GM18511 (cell line): ENCODE measurements at regions not wholly inside any gene's neighbourhood (a gene's known extent, or its start where the extent isn't known, plus 50 kb on each side); places are given as distances from the start of the nearest gene placed in this dataset.

Source experiments
- ATAC-seq: cut with Tn5 transposase; IDR thresholded peaks from one replicate; pipeline ENCODE4 v1.9.1; 2021; ENCODE audit warnings: mild to moderate bottlenecking, moderate library complexity; ENCODE audit not compliant: unreplicated experiment

DNA sequence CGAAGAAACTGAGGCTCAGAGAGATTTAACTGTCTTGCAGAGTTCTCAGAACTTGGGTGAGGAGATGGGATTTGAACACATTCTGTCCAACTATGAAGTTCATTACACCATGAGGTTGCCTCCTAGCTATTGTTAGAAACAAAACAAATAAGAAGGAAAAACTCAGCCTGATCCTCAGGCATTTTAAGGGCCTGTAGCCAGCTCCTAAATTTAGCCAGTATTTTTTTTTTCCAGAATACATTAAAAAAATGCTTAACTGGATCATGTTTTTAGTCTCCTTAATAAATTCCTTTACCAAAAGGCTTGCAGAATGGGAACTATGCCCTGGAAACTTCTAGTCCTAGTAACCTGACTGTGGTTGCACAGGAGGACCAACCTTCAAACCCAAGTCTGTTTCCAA is 212.0 kb downstream of the CSNK2A3 start:
- no peak for ATAC-seq

DNA sequence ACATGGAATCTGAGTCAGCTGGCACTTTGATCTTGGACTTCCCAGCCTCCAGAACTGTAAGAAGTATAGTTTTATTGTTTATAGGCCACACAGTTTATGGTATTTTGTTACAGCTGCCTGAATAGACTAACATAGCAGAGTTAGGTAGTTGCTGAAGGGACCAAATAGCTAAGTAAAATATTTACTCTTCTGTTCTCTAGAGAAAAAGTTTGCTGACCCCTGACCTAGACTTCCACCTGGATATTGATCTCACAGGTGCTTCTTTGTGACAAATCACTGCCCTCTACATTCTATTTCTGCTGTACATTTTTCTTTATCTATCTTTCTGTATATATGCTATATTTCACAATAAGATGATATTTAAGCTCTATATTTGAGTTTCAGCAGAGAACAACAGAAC is 212.5 kb downstream of the CSNK2A3 start:
- no peak for ATAC-seq

DNA sequence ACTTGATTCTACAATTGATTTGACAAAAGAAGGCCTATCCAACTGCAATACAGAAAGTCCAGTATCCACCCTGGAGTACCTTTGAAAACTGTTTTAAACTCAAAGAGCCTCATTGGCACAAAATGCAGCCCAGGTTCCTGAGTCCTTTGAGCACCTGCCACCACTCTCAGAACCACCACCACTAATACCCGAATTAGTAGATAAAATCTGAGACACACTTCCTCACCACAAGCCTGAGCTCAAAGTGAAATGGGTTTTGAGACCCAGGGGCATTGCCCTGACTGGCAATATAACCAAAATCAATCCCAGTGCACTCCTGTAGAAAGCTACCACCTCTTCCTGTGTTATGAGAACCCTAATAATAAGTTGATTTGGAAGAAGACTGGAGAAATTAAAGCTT is 215.7 kb downstream of the CSNK2A3 start:
- no peak for ATAC-seq

DNA sequence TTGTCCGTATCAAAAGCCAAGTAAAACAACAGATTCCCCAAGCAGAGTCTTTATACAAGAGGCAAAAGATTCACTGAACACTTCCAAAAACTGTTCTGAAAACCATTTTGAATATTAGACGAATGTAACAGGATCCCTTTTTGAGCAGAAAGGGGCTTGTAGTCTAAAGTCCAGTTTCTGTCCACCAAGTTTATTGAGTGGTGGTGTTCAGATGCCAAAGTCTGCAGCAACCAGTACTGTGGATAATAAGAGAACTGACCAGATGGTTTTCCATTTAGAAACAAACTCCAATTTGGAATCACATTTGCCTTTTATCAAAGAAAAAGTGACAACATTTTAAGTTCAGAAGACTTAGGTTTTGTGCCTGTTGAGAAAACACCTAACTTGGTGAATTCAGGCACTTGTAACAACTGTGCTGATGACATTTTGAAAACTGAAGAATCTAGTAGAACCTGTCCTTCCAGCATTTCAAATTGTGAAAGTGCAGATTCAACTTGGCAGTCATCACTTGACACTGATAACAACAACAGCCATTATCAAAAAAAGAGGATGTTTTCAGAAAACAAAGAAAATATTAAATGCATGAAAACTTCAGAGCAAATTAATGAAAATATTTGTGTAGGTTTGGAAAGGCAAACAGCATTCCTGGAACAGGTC is 217.1 kb downstream of the CSNK2A3 start:
- ATAC-seq: no peak

DNA sequence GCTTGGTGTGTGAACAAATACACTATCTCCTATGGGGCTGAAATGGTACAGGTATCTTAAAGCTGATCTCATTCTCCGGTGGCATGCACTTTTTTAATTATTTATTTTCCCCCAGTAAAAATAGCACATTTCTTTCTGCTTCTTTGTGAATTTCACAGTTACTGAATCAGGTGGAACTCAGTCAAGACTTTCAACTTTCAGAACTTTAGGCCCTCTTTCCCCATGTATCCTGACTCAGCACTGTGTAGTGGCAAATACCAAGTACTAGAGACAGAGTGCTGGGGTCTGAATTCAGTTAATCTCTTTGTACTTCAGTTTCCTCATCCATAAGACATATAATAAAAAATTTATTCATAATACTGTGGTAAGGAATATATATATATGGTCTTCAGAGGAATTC is 223.9 kb downstream of the CSNK2A3 start:
- no peak for ATAC-seq

DNA sequence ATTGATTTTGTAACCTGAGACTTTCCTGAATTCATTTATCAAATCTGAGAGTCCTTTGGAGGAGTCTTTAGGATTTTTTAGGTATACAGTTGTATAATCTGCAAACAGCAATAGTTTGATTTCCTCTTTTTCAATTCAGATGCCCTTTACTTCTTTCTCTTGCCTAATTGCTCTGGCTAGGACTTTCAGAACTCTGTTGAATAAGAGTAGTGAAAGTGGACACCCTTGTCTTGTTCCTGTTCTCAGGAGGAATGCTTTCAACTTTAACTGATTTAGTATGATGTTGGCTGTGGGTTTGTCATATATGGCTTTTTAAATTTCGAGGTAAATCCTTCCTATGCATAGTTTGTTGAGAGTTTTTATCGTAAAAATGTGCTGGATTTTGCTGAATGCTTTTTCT is 227.4 kb downstream of the CSNK2A3 start:
- ATAC-seq: no peak

DNA sequence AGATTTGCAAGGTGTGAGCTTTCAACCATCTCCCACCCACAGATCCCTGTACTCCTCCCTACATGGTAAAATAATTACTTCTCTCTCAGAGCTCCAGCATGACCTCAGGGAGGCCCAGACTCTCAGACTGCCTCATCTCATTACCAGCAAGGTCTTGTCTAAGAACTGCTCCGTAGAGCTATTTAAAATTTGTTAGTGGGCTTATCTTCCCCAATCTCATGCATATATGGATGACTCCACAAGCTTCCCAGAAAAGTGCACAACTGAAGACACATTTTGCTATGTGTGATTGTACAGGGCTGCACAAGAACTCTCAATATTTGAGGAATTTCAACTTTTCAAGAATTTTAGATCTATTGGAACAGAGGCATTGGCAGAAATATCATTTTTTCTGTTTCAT is 230.3 kb downstream of the CSNK2A3 start:
- no peak for ATAC-seq

DNA sequence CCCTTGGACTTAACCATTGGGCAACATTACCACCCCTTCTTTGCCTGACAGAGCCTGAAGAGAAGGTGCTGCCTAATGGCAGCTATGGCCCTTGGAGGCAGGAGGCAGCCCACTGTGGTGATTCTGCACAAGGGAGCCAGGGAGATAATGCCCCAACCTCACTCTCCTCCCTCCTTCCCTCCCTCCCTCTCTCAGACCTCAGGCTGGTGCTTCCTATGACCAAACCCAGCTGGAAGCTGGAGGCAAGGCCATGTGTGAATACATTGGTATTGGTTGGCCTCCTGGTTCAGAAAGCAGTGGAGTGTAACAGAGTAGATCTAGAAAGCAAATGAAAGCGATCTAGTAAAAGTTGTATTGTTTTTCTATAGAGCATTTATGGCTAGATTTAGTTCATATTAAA is 233.1 kb downstream of the CSNK2A3 start:
- ATAC-seq: no peak

DNA sequence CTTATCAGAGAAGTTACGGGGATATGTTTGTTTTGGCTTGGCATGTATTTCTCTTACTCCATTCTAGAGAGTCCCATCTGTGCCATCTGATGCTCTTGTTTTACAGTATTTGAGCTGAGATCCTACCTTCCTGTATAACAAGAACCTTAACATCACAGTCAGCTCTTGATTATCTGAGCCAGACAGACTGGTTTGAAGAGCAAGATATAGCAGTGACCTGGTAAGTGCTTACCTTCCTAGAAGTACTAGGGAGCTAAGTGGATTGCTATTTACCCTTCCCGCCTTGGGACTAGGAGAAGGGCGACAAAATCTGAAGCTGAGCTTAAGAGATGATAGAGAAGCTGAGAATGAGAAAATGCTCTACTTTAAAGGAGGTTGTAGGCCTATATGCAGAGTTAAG is 235.3 kb downstream of the CSNK2A3 start:
- ATAC-seq: no peak

DNA sequence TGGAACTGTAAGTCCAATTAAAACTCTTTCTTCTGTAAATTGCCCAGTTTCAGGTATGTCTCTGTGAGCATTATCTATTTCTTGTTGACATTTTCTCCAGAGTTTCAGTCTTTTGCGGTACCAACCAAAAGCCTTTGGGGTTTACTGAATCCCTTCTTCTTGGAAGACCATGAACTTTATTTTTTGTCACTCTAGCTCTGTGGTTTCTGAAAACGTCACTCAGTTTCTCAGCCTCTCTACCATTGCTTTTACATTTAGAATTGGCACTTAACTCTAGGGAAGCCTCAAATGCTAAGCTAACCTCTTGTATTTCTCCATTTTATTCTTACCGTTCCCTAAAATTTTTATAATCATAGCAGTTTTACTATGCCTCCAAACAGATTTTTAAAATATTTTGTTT is 237.6 kb downstream of the CSNK2A3 start:
- no peak for ATAC-seq

DNA sequence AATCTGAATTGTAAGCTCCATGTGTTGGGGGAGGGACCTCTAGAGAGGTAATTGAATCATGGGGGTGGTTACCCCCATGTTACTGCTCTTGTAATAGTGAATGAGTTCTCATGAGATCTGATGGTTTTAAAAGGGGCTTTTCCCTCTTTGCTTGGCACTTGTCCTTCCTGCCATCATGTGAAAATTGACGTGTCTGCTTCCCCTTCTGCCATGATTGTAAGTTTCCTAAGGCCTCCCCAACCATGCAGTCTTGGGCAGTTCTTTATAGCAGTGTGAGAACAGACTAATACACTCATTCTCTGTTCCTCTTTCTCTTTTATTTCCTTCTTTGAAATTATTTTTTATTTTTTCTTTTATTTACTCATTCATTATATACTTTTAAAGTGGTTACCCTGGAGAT is 239.4 kb downstream of the CSNK2A3 start:
- ATAC-seq: no peak

DNA sequence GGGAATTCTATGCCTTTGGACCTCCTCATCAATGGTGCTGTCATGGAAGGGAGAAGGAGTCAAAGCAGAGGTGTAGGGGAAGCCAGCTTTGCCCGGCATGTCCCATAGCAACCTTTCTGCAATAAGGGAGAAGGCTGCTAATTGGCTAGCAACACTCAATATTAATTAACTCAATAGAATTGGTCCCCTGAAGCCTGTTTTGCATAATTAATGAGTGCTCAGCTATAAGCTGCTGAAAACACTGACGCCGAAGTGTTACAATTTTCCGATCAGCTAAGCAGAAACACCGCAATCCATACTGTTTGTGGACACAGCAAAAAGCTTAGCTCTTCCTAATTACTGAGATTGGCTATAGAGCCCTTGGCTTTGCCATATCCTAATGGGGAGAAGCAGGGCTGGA is 245.0 kb downstream of the CSNK2A3 start:
- no peak for ATAC-seq

DNA sequence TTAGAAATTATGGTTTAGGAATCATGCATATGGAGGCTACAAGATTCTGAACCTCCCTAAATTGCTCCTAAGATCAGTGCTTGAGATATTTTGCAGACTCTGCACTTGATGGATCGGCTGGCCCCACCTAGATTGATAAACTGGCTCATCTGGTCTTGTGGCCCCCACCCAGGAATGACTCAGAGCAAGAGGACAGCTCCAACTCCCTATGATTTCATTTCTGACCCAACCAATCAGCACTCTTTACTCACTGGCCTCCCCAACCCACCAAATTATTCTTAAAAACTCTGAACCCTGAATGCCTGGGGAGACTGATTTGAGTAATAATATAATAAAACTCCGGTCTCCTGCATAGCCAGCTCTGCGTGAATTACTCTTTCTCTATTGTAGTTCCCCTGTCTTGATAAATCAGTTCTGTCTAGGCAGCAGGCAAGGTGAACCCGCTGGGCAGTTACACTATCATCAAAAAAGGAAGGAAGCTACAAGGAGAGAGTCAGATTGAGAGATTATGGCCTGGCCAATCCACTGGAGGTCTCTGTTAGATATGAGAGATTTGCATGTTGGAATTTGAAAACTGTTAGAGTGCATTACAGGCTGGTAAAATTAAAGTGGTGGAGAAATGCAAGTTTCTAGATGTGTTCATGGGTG is 245.8 kb downstream of the CSNK2A3 start:
- no peak for ATAC-seq

DNA sequence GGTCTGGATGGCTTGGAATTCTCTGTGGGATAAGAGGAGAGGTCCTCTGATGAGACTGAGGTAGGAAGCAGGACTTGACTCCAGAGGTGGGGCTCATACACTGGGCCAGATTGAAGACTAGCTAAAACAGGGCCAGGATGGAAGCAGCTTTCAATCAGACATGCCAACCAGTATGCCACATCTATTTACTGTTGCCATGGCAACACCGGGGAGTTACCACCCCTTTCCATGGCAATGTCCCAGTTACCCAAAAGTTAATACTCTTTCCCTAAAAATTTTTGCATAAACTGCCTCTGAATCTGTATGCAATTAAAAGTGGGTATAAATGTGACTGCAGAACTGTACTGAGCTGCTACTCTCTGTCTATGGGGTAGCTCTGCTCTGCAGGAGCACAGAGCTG is 247.5 kb upstream of the ZBED5 start:
- no peak for ATAC-seq

DNA sequence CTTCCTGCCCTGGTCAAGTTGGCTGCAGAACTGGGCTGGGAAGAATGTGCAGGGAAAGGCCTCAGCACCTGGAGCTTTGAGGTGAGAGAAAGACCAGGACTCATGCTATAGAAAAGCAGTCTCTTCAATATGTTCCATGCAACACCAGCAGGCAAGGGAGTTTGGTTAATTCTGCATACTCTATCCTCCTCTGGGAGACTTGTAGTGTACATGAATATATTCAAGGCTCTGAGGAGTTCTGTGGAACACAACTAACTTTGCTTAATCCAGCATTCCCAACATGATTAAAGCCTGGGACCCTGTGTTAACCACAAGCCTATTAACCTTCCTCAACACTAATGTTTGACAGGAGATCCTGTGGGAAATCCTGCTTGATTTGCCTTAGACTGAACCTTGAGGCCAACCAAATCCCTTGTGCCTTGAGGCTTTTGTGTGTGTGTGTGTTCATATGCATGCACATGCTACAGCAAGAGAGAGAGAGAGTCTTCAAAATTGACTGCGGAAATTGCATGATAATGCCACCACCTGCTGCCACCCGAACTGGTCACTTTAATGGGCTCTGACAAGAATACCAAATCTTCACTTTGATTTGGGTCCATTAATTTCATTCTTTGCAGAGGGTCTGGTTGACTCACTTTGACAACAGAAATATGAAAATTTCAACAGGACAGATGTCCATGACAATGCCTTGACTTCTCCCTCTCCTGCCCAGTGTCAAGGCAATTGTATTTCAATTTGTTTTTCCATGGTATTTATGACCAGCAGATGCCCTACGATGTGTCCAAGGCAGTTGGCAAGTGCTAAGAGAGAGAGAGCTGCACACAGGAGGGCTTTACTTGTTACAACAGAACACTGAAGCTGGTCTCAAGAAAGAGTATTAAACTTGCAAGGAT is 238.2 kb upstream of the ZBED5 start:
- ATAC-seq: no peak

DNA sequence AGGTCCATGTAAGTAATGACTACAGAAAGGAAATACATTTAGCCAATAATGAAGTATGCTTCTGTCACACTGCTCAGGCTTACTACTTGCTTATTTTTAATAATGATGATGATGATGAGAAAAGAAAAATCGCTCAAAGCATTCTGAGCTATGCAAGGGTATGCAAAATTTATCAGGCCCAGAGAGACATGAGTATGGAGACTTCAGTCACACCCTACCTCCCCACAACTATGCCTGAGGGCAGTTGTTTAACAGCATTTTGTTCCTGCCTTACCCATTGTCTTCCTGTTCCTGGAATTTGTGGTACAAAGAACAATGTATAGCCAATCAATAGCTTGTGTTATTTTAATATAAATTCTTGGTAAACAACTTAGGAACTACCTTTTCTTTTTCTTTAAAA is 232.6 kb upstream of the ZBED5 start:
- no peak for ATAC-seq

DNA sequence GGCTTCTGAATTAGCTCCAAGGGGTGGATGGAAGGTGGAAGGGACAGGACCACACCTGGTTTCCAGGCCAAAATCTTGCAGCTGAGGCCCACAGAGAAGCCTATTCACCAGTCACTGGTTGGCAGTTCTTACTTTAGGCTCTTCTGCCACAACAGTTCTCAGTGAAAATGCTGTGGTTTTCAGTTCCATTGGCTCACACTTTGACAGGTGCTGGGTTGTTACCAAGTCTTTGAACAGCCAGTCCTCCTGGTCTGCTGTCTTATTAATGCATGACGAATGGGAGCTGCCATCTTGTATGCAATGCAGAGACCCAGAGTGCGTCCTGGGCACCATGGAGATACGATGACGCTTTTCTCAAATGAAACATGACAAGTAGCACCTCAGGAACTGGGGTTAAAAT is 232.0 kb upstream of the ZBED5 start:
- no peak for ATAC-seq

DNA sequence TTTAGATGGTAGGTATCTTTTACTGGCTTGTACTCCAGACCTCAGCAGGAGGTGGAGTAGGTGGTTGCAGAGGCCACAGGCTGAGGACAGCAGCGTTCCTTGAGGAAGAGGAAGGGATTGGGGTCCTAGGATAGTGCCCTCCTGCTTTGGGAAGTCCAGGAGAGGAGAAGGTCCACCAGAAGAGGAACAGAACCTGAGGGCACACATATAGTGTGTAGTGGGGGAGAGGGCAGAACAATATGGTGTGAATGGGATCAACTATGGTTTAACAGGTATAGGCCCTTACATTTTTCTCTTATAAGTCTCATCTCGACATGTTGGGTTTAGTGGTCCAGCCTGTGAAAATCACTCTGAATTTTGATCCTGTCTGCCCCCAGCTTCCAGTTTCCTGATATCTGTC is 229.1 kb upstream of the ZBED5 start:
- ATAC-seq: no peak

DNA sequence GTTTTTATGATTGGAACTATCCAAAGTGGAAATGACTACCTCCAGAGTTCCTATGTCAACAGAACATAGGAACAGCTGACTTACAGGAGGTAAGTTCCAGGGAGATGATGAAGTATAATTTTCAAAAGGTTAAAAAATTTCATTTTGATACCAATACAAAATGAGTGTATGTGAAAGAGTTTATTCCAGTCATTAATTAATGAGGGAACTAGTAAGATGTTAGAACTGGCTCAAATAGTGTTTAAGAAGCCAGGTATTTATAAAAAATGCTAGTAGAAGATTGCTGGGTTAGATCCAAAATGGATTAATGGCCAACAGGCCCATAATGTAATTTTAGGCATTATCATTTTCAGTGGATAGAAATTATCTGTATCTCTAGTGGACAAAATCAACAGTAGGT is 227.7 kb upstream of the ZBED5 start:
- ATAC-seq: no peak

DNA sequence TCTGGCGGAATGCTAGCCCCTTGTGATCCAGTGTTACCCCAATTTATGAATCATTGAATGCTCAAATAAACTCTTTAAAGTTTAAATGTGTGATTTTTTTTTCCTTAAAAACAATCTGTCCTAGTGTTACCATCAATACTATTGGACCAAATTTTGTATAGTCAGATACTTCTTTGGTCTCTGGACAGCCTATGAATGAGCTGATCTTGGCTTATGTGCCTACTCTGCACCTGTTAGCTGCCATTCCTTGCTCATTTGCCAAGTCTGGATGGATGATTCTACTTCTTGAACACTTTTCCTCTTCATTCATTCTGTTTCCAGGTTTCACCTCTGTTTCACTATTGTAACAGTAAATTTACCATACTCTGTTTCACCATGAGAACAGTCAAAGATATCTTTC is 226.5 kb upstream of the ZBED5 start:
- ATAC-seq: no peak

DNA sequence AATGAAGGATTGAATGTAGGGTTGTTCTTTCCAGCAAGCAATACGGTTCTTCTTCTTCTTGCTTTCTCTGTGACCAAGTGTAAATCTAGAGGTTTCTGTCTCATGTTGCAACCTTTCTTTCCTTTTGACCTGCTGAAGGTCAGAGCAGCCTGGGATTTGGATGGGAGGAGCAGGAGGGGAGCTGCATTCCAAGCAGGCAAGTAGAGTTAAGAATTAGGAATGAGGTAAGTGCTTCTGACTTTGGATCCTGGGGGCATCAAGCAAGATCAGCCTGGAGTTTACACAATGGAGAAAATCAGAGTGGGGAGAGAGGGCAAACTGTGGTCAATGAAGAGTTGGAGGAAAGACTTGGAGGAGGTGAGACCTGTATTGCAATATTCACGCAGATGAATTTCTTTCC is 225.6 kb upstream of the ZBED5 start:
- no peak for ATAC-seq

DNA sequence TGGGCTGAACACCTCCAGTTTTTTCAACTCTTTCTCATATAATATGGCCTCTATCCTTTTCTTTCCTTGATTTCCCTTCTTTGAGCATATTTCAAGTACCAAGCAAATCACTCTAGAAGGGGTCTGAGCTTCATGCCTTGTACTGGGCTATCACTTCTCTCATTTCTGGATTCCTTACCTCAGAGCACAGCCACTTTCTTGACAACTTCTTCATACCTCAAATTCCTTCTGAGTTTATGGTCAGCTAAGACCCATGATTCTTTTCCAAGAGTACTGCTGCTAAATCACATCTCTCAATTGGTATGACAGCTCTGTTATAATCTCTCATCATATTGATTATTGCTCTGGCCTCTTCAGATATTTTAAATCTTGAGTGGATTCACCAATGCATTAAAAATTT is 224.8 kb upstream of the ZBED5 start:
- no peak for ATAC-seq
